HS-27A (cell line): ENCODE measurements at regions not wholly inside any gene's neighbourhood (a gene's known extent, or its start where the extent isn't known, plus 50 kb on each side); places are given as distances from the start of the nearest gene placed in this dataset.
A peak's percentile ranks its signal among the peaks of the same experiment; 100 is the strongest.

ENCODE experiments used
- DNase-seq: peaks from one replicate; pipeline ENCODE4 v3.0.0-alpha.2; 2012; ENCODE audit warnings: low read depth, missing footprints

- no peak for DNase-seq
Observed at GRCh38 chr6:169165561-169166300, 87.9 kb downstream of the THBS2 start.

GRCh38 chr6:169164986-169165385 is 88.7 kb downstream of the THBS2 start:
- DNase-seq = no peak

GRCh38 chr6:169164451-169164850 is 89.2 kb downstream of the THBS2 start:
- no peak for DNase-seq

GRCh38 chr6:169163411-169163901 is 90.2 kb downstream of the THBS2 start:
- no peak for DNase-seq

GRCh38 chr6:169162752-169163407 is 90.8 kb downstream of the THBS2 start:
- DNase-seq = peak; percentile 51

GRCh38 chr6:169162249-169162648 is 91.4 kb downstream of the THBS2 start:
- DNase-seq = no peak

GRCh38 chr6:169161572-169162167 is 92.0 kb downstream of the THBS2 start:
- no peak for DNase-seq

GRCh38 chr6:169160855-169161560 is 92.6 kb downstream of the THBS2 start:
- no peak for DNase-seq

GRCh38 chr6:169160091-169160854 is 93.4 kb downstream of the THBS2 start:
- no peak for DNase-seq

GRCh38 chr6:169159331-169159730 is 94.3 kb downstream of the THBS2 start:
- DNase-seq = no peak

GRCh38 chr6:169158691-169159090 is 95.0 kb downstream of the THBS2 start:
- no peak for DNase-seq

GRCh38 chr6:169158174-169158573 is 95.5 kb downstream of the THBS2 start:
- DNase-seq = no peak

- DNase-seq = no peak
Observed at GRCh38 chr6:169157197-169158148, 96.2 kb downstream of the THBS2 start.

- DNase-seq = no peak
Observed at GRCh38 chr6:169156793-169157147, 96.9 kb downstream of the THBS2 start.

- no peak for DNase-seq
Observed at GRCh38 chr6:169156108-169156792, 97.4 kb downstream of the THBS2 start.

GRCh38 chr6:169155481-169155880 is 98.2 kb downstream of the THBS2 start:
- no peak for DNase-seq

- no peak for DNase-seq
Observed at GRCh38 chr6:169153401-169153800, 100.2 kb downstream of the THBS2 start.

- DNase-seq = no peak
Observed at GRCh38 chr6:169146521-169146920, 107.1 kb downstream of the THBS2 start.

- no peak for DNase-seq
Observed at GRCh38 chr6:169145991-169146501, 107.6 kb downstream of the THBS2 start.

- no peak for DNase-seq
Observed at GRCh38 chr6:169145496-169145895, 108.2 kb downstream of the THBS2 start.
